Astrocyte of the cerebellum (primary cell): ENCODE measurements at regions not wholly inside any gene's neighbourhood (a gene's known extent, or its start where the extent isn't known, plus 50 kb on each side); places are given as distances from the start of the nearest gene placed in this dataset.

ENCODE experiments used
- DNase-seq: peaks from one replicate; pipeline ENCODE4 v3.0.0-alpha.2; 2011; ENCODE audit warnings: low read depth
- H3K4me3 ChIP-seq: 2 replicates; pipeline ENCODE4 v1.5.1; 2011; ENCODE audit warnings: mild to moderate bottlenecking, low read depth, low read length, moderate library complexity
- CTCF ChIP-seq: IDR thresholded peaks from 2 replicates; pipeline ENCODE4 v1.5.1; 2012; ENCODE audit warnings: low read length, low read depth, moderate library complexity, mild to moderate bottlenecking; ENCODE audit errors: missing control alignments
- in situ Hi-C: cut with HindIII; loops from 2 replicates; pipeline ENCODE4 v1.10.0; 2017; ENCODE audit warnings: low sequenced_read_pairs

- in situ Hi-C loops: no loop called here
- no peak for TF ChIP-seq CTCF
- DNase-seq: no peak
- H3K4me3 ChIP-seq: no peak overlapping the region
These were observed 406.9 kb downstream of the CTTN start for GRCh38 chr11:70805243-70805642.

- TF ChIP-seq CTCF: no peak
- no peak overlapping the region for H3K4me3 ChIP-seq
- in situ Hi-C loops: no loop called here
- DNase-seq: no peak
These were observed 407.6 kb downstream of the CTTN start for GRCh38 chr11:70805971-70806370.

- no peak for DNase-seq
- TF ChIP-seq CTCF: no peak
- no peak overlapping the region for H3K4me3 ChIP-seq
- in situ Hi-C loops: no loop called here
These were observed 408.3 kb downstream of the CTTN start for GRCh38 chr11:70806461-70807194.

- no peak for DNase-seq
- H3K4me3 ChIP-seq: no peak overlapping the region
- in situ Hi-C loops: no loop called here
- TF ChIP-seq CTCF: no peak
These were observed 408.8 kb downstream of the CTTN start for GRCh38 chr11:70807195-70807543.

GRCh38 chr11:70808686-70809375, 410.5 kb downstream of the CTTN start:
- no peak for DNase-seq
- H3K4me3 ChIP-seq: no peak overlapping the region
- in situ Hi-C loops: no loop called here
- no peak for TF ChIP-seq CTCF

GRCh38 chr11:70810133-70810532, 411.8 kb downstream of the CTTN start:
- no peak for TF ChIP-seq CTCF
- in situ Hi-C loops: no loop called here
- no peak for DNase-seq
- no peak overlapping the region for H3K4me3 ChIP-seq
